Prostate gland (tissue), 2 donors: ENCODE measurements at regions not wholly inside any gene's neighbourhood (a gene's known extent, or its start where the extent isn't known, plus 50 kb on each side); places are given as distances from the start of the nearest gene placed in this dataset.

Source experiments
- DNase-seq: peaks from one replicate; pipeline ENCODE4 v3.0.0-alpha.2; 2019; ENCODE audit warnings: low spot score
- H3K27ac ChIP-seq, 2 donors: fragments of 200-600 bp; sonication (generic); 2 replicates each; pipeline ENCODE4 v1.5.1; 2017 to 2019
- H3K27me3 ChIP-seq: fragments of 200-600 bp; sonication (generic); replicated peaks from 2 replicates; pipeline ENCODE4 v1.5.1; 2019; ENCODE audit not compliant: insufficient read depth
- H3K36me3 ChIP-seq, 2 donors: fragments of 200-600 bp; sonication (generic); 1 replicate in 1 of 2; 2 replicates in 1 of 2; pipeline versions ENCODE4 v1.5.1 to v1.8.1; 2017 to 2019
- H3K4me1 ChIP-seq: fragments of 200-600 bp; sonication (generic); replicated peaks from 2 replicates; pipeline ENCODE4 v1.5.1; 2019
- H3K4me3 ChIP-seq, 2 donors: fragments of 200-600 bp; sonication (generic); 2 replicates each; pipeline ENCODE4 v1.5.1; 2017 to 2019
- H3K9me3 ChIP-seq: fragments of 200-600 bp; sonication (generic); 2 replicates; pipeline ENCODE4 v1.5.1; 2017
- CTCF ChIP-seq, 4 experiments: fragments of 200-600 bp in 2 of 4; fragments of 450-650 bp in 2 of 4; sonication (generic) in 2 of 4; IDR thresholded peaks; 1 replicate in 3 of 4; 2 replicates in 1 of 4; pipeline ENCODE4 v1.5.1; 2016 to 2019; ENCODE audit warnings: antibody characterized with exemption in 4 of 4, mild to moderate bottlenecking in 2 of 4, moderate library complexity in 2 of 4
- POLR2A ChIP-seq: fragments of 450-650 bp; IDR thresholded peaks from one replicate; pipeline ENCODE4 v1.6.1; 2016; ENCODE audit warnings: antibody characterized with exemption, mild to moderate bottlenecking
- POLR2AphosphoS5 ChIP-seq: sonication (generic); formaldehyde crosslinking; IDR thresholded peaks from one replicate; pipeline ENCODE4 v1.6.1; 2017; ENCODE audit warnings: antibody characterized with exemption
- WGBS: methylation state at CpG from one replicate; pipeline ENCODE4 v1.1.5; 2018; 5-methylcytosine and 5-hydroxymethylcytosine counted together
- intact Hi-C: fragments of 100-400 bp; cut with DNase I; formaldehyde crosslinking; loops from one replicate; pipeline ENCODE4 v1.14.2; 2022

GRCh38 chr1:90274376-90274775 is 279.5 kb downstream of the ZNF326 start:
- Histone ChIP-seq H3K4me1 (no peaks in the 10 kb centered on the region), H3K9me3 (no peaks in the 10 kb centered on the region), H3K27ac (no peak overlapping the region), H3K36me3 (no peaks in the 10 kb centered on the region), H3K4me3 (no peak overlapping the region), H3K27me3 (no peaks in the 10 kb centered on the region)
- no peak for TF ChIP-seq POLR2A
- no peak for TF ChIP-seq POLR2AphosphoS5
- TF ChIP-seq CTCF (IDR thresholded peaks at IDR 0.05) = no peak
- intact Hi-C loops = no loop called here
- no peak for DNase-seq
- WGBS = 76% methylated on average over 5 of the region's 5 CpGs

GRCh38 chr1:90273241-90273774 is 278.4 kb downstream of the ZNF326 start:
- DNase-seq = no peak
- Histone ChIP-seq H3K27me3 (no peaks in the 10 kb centered on the region), H3K4me3 (no peak overlapping the region), H3K36me3 (no peaks in the 10 kb centered on the region), H3K9me3 (no peaks in the 10 kb centered on the region), H3K4me1 (no peaks in the 10 kb centered on the region), H3K27ac (no peak overlapping the region)
- TF ChIP-seq POLR2AphosphoS5 (no peak), POLR2A (no peak), CTCF (IDR thresholded peaks at IDR 0.05) (no peak)
- intact Hi-C loops = no loop called here

- TF ChIP-seq CTCF (IDR thresholded peaks at IDR 0.05) (no peak), POLR2AphosphoS5 (no peak), POLR2A (no peak)
- H3K36me3 ChIP-seq = no peaks in the 10 kb centered on the region
- WGBS = 53% methylated on average over 2 of the region's 2 CpGs
- H3K27me3 ChIP-seq = no peaks in the 10 kb centered on the region
- no peaks in the 10 kb centered on the region for H3K9me3 ChIP-seq
- no peak for DNase-seq
- intact Hi-C loops = no loop called here
- H3K27ac ChIP-seq = no peak overlapping the region
- H3K4me1 ChIP-seq = no peaks in the 10 kb centered on the region
- no peak overlapping the region for H3K4me3 ChIP-seq
Observed at GRCh38 chr1:90262791-90263190, 267.9 kb downstream of the ZNF326 start.

- no peak overlapping the region for H3K4me3 ChIP-seq
- no peaks in the 10 kb centered on the region for H3K4me1 ChIP-seq
- no peak overlapping the region for H3K27ac ChIP-seq
- no peaks in the 10 kb centered on the region for H3K36me3 ChIP-seq
- no peaks in the 10 kb centered on the region for H3K27me3 ChIP-seq
- intact Hi-C loops = no loop called here
- H3K9me3 ChIP-seq = no peaks in the 10 kb centered on the region
- WGBS = 91% methylated on average over 1 of the region's 1 CpG
- no peak for DNase-seq
- no peak for TF ChIP-seq POLR2A
- no peak for TF ChIP-seq POLR2AphosphoS5
- no peak for TF ChIP-seq CTCF (IDR thresholded peaks at IDR 0.05)
Observed at GRCh38 chr1:90262286-90262685, 267.4 kb downstream of the ZNF326 start.

- Histone ChIP-seq H3K4me1 (no peaks in the 10 kb centered on the region), H3K4me3 (no peak overlapping the region), H3K27me3 (no peaks in the 10 kb centered on the region), H3K27ac (no peak overlapping the region), H3K36me3 (no peaks in the 10 kb centered on the region), H3K9me3 (no peaks in the 10 kb centered on the region)
- DNase-seq = no peak
- TF ChIP-seq POLR2AphosphoS5 = no peak
- TF ChIP-seq POLR2A = no peak
- TF ChIP-seq CTCF (IDR thresholded peaks at IDR 0.05) = no peak
- 71% methylated on average over 2 of the region's 2 CpGs for WGBS
- intact Hi-C loops = no loop called here
Observed at GRCh38 chr1:90246069-90246468, 251.2 kb downstream of the ZNF326 start.
